Fibroblast of lung (primary cell): ENCODE measurements at regions not wholly inside any gene's neighbourhood (a gene's known extent, or its start where the extent isn't known, plus 50 kb on each side); places are given as distances from the start of the nearest gene placed in this dataset.

Source experiments
- DNase-seq, 2 donors: peaks; one replicate each; pipeline versions ENCODE4 v3.0.0 to v3.0.0-alpha.2; 2010; ENCODE audit warnings: low read depth in 2 of 2
- H2AFZ ChIP-seq: 2 replicates; pipeline ENCODE4 v1.5.1; 2012; ENCODE audit warnings: low read length, control low read depth, inconsistent platforms
- H3K27ac ChIP-seq: 2 replicates; pipeline ENCODE4 v1.5.1; 2011; ENCODE audit warnings: low read length, control low read depth; ENCODE audit not compliant: insufficient read depth
- H3K27me3 ChIP-seq: 2 replicates; pipeline ENCODE4 v1.5.1; 2011; ENCODE audit warnings: mild to moderate bottlenecking, low read length; ENCODE audit not compliant: control insufficient read depth, insufficient read depth
- H3K36me3 ChIP-seq: 2 replicates; pipeline ENCODE4 v1.5.1; 2011; ENCODE audit warnings: low read length; ENCODE audit not compliant: control insufficient read depth, insufficient read depth
- H3K4me1 ChIP-seq: 2 replicates; pipeline ENCODE4 v1.5.1; 2011; ENCODE audit warnings: low read length; ENCODE audit not compliant: control insufficient read depth, insufficient read depth; ENCODE audit errors: extremely low read depth
- H3K4me2 ChIP-seq: 2 replicates; pipeline ENCODE4 v1.5.1; 2011; ENCODE audit warnings: low read length, control low read depth; ENCODE audit not compliant: insufficient read depth; ENCODE audit errors: extremely low read depth
- H3K4me3 ChIP-seq, 4 experiments: fragments of 200-600 bp in 1 of 4; sonication (generic) in 1 of 4; replicated peaks in 1 of 4; 2 replicates each; pipeline ENCODE4 v1.5.1; 2011 to 2016; ENCODE audit warnings: low read length in 4 of 4, low read depth in 3 of 4, mild to moderate bottlenecking in 3 of 4, control low read depth in 2 of 4, inconsistent platforms in 1 of 4, mixed read lengths in 1 of 4; ENCODE audit not compliant: insufficient read depth in 1 of 4; ENCODE audit errors: control extremely low read depth in 1 of 4
- H3K79me2 ChIP-seq: 2 replicates; pipeline ENCODE4 v1.5.1; 2012; ENCODE audit warnings: mild to moderate bottlenecking, low read length, inconsistent platforms; ENCODE audit not compliant: control insufficient read depth, insufficient read depth
- H3K9ac ChIP-seq: 2 replicates; pipeline ENCODE4 v1.5.1; 2011; ENCODE audit warnings: mild to moderate bottlenecking, low read length, control low read depth; ENCODE audit not compliant: insufficient read depth
- H3K9me3 ChIP-seq: 2 replicates; pipeline ENCODE4 v1.5.1; 2012; ENCODE audit warnings: low read depth, low read length; ENCODE audit not compliant: control insufficient read depth, insufficient read depth
- H4K20me1 ChIP-seq: 2 replicates; pipeline ENCODE4 v1.5.1; 2011; ENCODE audit warnings: low read length; ENCODE audit not compliant: control insufficient read depth, insufficient read depth; ENCODE audit errors: extremely low read depth
- EZH2 ChIP-seq: IDR thresholded peaks from 2 replicates; pipeline ENCODE4 v1.5.1; 2012; ENCODE audit warnings: low read length, control low read depth, mild to moderate bottlenecking; ENCODE audit errors: missing control alignments
- TF ChIP-seq, protein P1 (sequence below), 2 donors: IDR thresholded peaks in 1 of 2; conservative IDR thresholded peaks in 1 of 2; 1 replicate in 1 of 2; 2 replicates in 1 of 2; pipeline ENCODE4 v1.5.1; 2011 to 2012; ENCODE audit warnings: low read length in 2 of 2, control low read depth in 1 of 2, inconsistent platforms in 1 of 2, low read depth in 1 of 2, mild to moderate bottlenecking in 1 of 2

DNA sequence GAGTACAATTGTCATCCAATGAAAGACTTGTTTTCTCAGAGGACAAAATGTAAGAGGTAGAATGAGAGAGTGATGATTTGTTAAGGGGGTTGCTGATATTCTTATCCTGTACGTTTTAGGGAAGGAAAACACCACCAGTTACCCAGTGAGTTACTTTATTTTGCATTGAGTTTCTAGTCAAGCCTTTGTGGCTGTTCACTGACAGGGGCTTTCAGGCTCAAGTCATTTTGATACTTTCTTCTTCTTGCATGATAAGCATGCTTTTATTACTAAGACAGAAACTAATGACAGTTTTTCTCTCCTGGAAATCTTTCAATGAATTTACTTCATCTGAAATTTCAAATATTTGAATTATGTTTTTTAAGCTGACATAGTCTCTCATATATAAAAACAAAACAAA is 710.2 kb upstream of the POM121L12 start:
- Histone ChIP-seq H2AFZ (no peak overlapping the region), H3K27me3 (no peaks in the 10 kb centered on the region), H4K20me1 (no peaks in the 10 kb centered on the region), H3K9me3 (no peaks in the 10 kb centered on the region), H3K9ac (no peak overlapping the region), H3K79me2 (no peaks in the 10 kb centered on the region), H3K4me1 (no peaks in the 10 kb centered on the region), H3K27ac (no peak overlapping the region), H3K4me3 (no peak overlapping the region), H3K36me3 (no peaks in the 10 kb centered on the region), H3K4me2 (no peak overlapping the region)
- no peak for TF ChIP-seq EZH2
- TF ChIP-seq, protein P1, sequence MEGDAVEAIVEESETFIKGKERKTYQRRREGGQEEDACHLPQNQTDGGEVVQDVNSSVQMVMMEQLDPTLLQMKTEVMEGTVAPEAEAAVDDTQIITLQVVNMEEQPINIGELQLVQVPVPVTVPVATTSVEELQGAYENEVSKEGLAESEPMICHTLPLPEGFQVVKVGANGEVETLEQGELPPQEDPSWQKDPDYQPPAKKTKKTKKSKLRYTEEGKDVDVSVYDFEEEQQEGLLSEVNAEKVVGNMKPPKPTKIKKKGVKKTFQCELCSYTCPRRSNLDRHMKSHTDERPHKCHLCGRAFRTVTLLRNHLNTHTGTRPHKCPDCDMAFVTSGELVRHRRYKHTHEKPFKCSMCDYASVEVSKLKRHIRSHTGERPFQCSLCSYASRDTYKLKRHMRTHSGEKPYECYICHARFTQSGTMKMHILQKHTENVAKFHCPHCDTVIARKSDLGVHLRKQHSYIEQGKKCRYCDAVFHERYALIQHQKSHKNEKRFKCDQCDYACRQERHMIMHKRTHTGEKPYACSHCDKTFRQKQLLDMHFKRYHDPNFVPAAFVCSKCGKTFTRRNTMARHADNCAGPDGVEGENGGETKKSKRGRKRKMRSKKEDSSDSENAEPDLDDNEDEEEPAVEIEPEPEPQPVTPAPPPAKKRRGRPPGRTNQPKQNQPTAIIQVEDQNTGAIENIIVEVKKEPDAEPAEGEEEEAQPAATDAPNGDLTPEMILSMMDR (conservative IDR thresholded peaks at IDR 0.05 in 1 of 2, IDR thresholded peaks at IDR 0.05 in 1 of 2; ENCODE audit: low read depth in 1 of 2, low read length in 2 of 2): no peak
- no peak for DNase-seq

DNA sequence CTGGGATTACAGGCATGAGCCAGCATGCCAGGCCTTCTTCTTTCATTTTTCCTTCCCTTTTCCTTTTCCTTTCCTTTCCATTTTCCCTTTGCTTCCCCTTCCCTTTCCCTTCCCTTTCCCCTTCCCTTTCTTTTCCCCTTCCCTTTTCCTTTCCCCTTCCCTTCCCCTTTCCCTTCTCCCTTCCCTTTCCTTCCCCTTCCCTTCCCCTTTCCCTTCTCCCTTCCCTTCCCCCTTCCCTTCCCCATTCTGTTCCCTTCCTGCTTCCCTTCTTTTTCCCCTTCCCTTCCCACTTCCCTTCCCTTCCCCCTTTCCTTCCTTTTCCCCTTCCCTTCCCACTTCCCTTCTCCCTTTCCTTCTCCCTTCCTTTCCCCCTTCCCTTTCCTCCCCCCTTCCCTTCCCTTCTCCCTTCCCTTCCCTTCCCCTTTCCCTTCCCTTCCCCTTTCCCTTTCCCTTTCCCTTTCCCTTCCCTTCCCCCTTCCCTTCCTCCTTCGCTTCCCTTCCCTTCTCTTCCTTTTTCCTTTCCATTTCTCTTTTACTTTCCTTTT is 712.2 kb upstream of the POM121L12 start:
- H3K27me3 ChIP-seq: no peaks in the 10 kb centered on the region
- H3K4me1 ChIP-seq: no peaks in the 10 kb centered on the region
- H3K36me3 ChIP-seq: no peaks in the 10 kb centered on the region
- DNase-seq: no peak
- H3K9me3 ChIP-seq: no peaks in the 10 kb centered on the region
- H3K27ac ChIP-seq: no peak overlapping the region
- no peak overlapping the region for H3K9ac ChIP-seq
- no peak for TF ChIP-seq EZH2
- TF ChIP-seq, protein P1 (conservative IDR thresholded peaks at IDR 0.05 in 1 of 2, IDR thresholded peaks at IDR 0.05 in 1 of 2; ENCODE audit: low read depth in 1 of 2, low read length in 2 of 2): no peak
- no peak overlapping the region for H3K4me3 ChIP-seq
- H2AFZ ChIP-seq: no peak overlapping the region
- H3K79me2 ChIP-seq: no peaks in the 10 kb centered on the region
- H3K4me2 ChIP-seq: no peak overlapping the region
- no peaks in the 10 kb centered on the region for H4K20me1 ChIP-seq

DNA sequence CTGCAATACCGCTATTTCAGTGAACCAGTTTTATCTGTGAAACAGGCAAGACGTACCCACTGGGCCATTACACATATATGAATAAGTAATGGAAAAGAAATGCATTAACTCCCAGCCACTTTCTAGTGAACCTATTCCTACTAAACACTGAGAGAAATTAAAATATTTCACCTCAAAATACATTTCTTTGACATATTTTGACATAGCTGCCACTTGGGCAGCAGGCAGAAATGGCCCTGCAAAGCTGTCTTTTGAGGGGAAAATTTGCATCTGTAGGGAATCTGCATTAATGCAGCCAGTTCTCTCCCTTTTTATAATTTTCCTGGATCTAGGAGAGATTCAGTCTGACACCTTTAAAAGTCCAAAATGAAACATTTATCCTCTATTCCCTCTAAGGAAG is 714.8 kb upstream of the POM121L12 start:
- TF ChIP-seq, protein P1 (conservative IDR thresholded peaks at IDR 0.05 in 1 of 2, IDR thresholded peaks at IDR 0.05 in 1 of 2; ENCODE audit: low read depth in 1 of 2, low read length in 2 of 2): no peak
- no peak for TF ChIP-seq EZH2
- no peak for DNase-seq

More for the DNA sequence above, 714.8 kb upstream of the POM121L12 start:
- H3K79me2 ChIP-seq: no peaks in the 10 kb centered on the region
- H3K4me1 ChIP-seq: no peaks in the 10 kb centered on the region
- H3K9me3 ChIP-seq: no peaks in the 10 kb centered on the region
- no peaks in the 10 kb centered on the region for H3K27me3 ChIP-seq
- no peak overlapping the region for H3K4me3 ChIP-seq
- no peak overlapping the region for H2AFZ ChIP-seq
- no peak overlapping the region for H3K9ac ChIP-seq
- no peaks in the 10 kb centered on the region for H4K20me1 ChIP-seq
- H3K4me2 ChIP-seq: no peak overlapping the region
- no peak overlapping the region for H3K27ac ChIP-seq
- H3K36me3 ChIP-seq: no peaks in the 10 kb centered on the region
